ENCODE measurements at regions not wholly inside any gene's neighbourhood (a gene's known extent, or its start where the extent isn't known, plus 50 kb on each side); places are given as distances from the start of the nearest gene placed in this dataset.
A peak's percentile ranks its signal among the peaks of the same experiment; 100 is the strongest.
"Not testable (repeated sequence)": the region's sequence is repeated elsewhere in the genome, so short reads cannot be mapped to it uniquely, and the experiment has no call there.

DNA sequence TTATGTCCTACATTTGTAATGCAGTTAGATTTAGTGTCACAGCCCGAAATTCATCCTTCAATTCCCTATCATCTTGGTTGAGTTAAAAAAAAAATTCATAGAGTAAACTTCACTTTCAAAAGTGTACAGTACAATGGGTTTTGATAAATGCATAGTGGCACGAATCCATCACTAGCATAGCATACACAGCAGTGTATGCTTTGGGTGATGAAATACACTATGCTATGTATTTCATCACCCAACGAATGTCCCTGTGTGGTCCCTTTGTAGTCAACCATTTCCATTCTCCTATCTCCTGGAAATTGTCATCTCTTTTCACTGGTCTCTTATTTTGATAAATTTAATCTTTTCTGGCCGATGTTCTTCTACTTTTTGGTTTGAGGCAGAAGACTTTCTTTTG, 129.4 kb upstream of the BASP1 start:
- DNase-seq = no peak

DNA sequence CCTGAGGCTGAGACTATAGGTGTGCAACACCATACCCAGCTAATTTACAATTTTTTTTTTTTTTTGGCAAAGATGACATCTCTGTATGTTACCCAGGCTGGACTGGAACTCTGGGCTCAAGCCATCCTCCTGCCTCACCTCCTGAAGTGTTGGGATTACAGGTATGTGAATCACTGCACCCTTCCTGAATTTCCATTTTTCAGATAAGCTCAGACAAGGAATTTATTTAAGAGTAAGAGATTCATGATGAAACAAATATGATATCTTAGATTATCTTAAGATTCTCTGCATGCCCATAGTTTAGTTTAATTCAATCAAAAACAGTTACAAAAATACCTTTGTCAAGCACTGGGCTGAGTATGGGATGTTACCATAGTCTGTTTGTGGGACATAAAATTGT, 128.4 kb upstream of the BASP1 start:
- DNase-seq = no peak

DNA sequence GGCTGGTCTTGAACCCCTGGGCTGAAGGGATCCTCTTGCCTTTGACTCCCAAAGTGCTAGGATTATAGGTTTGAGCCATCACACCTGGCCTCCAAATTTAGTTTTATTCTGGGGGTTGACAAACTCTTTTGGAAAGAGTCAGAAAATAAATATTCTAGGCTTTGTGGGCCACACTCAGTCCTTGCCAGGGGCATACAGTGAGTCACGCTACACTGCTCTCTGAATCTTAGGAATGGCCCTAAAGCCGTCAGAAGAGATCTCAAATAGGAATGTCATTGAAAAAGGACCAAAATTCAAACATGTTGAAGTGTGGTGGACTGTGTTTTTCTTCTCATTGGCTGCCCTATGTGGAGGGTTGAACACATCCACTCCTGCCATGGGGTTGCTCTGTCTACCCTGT, 127.7 kb upstream of the BASP1 start:
- DNase-seq = no peak

DNA sequence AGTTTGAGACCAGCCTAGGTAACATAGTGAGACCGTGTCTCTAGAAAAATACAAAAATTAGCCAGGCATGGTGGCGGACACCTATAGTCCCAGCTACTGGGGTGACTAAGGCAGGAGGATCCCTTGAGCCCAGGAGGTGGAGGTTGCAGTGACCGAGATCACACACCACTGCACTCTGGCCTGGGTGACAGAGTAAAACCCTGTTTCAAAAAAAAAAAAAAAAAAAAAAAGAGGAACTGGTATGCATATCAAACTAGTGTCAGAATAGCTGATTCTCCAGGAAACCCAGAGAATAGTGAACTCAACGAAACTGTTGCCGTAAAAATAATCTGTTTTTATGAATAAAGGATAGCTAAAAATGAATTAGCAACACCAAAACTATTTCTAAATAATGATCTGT, 126.6 kb upstream of the BASP1 start:
- no peak for DNase-seq

DNA sequence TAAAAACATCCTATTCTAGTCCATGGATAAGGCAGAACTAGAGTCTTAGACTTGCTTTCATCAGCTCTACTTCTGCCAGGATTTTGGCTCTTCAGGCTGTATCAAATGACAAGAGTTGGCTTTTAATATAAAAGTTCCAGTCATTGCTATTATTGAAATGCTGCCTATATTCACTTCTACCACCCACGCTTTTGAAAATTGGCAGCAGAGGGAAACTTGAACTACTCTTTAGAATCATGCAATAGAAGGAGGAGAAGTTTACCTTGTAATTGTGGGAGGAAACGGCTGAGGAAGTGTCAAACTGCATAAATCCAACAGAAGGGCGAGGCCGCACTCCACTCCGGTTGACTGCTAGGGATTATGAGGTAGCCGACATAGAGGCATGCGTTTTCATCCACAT, 122.6 kb upstream of the BASP1 start:
- DNase-seq = peak; percentile 50

DNA sequence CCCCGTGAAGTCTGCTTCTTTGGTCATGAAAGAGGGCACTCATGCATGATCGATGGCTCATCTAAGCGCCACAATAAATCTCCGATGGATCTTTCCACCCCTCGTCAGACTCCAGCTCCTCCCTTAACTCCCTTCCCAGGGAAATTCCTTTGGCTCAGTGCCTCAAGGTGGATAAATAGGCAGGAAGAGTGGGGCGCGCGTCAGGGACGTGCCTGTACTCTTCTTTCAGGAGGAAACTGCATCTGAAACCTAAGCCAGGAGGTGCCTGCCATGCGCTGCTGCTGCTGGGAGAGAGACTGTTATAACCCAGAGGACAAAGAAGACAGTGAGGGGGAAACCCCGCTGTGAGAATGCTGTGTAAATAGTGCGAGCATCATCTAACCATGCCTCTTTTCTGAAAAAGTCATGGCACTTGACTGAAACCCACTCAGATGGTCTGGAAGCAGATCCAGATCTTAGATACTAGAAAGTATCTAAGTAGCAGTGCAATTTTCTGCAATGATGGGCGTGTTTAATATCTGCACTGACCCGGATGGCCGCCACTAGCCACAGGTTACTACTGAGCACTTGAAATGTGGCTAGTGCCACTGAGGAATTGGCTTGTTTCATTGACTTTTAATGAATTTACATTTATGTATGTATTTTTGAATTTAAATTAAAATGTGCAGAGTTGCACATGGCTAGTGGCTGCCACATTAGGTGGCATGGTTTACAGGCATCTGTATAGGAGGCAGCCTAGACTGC, 120.3 kb upstream of the BASP1 start:
- DNase-seq = no peak

DNA sequence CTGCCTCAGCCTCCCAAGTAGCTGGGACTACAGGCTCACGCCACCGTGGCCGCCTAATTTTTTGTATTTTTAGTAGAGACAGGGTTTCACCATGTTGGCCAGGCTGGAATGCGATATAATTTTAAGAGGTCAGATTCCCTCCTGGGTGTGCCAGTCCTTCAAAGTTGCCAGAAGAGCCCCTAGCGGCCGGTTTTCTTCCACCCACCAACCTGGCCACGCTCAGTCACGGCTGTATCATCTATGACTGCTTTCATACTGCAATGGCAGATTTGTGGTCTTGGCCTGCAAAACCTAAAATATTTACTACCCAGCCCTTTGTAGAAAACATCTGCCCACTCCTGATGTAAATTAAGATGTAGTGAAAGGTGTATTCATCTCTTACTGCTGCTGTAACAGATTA, 117.5 kb upstream of the BASP1 start:
- no peak for DNase-seq

DNA sequence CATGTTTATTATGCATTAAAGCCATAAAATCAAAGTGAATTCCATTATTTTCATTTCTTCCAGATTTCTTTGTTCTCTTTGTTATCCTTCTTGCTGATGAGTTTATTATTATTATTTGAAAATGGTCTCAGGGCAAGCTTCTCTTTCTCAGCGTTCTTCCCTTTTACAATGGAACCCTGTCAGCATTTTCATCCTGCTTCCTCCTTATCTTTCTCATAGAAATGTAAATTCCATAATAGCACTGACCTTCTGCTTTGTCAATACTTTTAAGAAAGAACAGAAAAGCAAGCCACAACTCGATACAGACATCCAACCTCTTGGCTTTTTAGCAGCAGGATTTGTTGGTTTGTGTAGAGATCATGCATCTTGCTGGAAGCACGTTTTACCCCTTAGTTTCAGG, 114.0 kb upstream of the BASP1 start:
- no peak for DNase-seq

DNA sequence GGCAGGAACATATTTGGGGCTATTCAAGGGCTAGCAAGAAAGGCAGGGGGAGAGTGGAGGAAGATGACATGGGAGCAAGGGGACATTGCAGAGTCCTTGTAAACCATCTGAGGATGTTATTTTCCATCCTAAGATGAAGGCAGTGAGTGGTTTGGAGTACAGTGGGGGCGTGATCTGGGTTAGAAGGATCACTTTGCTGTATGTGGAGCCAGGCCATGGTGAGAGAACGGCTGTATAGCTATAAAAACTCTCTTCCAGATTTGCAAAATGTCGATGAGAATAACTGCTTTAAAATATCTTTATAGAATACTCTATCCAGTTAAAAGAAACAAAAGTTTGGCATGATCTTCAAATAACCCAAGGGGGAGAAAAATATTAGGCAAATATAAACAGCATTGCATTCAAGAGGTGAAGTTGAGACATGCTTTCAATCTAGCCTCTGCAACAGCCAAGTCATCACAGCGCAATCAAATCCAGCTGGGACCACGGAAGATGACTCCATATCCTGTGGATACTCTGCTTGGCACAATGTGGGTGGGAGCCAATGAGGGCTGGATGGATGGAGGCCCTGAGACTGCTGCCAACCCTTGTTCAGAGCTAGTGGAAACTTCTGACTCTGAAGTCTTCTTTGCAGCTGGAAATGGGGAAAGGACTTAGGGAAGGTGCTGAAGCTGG, 111.5 kb upstream of the BASP1 start:
- DNase-seq = peak; percentile 81

DNA sequence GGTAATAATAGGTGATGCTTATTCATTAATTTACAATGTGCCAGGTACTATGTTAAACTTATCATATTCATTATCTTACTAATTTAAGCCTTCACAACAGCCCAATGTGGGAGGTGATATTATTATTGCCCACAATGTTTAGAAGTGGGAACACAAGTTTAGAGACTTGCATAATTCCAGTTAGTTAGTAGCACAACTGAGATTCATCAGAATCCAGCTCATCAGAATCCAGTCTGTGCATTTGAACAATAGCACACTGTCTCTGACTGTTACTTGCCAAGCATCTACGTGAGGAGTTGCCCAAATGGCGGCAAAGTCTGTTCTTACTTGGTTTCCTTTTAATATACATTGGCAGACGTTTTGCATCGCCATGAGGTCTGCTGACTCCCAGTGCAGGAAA, 110.9 kb upstream of the BASP1 start:
- no peak for DNase-seq

DNA sequence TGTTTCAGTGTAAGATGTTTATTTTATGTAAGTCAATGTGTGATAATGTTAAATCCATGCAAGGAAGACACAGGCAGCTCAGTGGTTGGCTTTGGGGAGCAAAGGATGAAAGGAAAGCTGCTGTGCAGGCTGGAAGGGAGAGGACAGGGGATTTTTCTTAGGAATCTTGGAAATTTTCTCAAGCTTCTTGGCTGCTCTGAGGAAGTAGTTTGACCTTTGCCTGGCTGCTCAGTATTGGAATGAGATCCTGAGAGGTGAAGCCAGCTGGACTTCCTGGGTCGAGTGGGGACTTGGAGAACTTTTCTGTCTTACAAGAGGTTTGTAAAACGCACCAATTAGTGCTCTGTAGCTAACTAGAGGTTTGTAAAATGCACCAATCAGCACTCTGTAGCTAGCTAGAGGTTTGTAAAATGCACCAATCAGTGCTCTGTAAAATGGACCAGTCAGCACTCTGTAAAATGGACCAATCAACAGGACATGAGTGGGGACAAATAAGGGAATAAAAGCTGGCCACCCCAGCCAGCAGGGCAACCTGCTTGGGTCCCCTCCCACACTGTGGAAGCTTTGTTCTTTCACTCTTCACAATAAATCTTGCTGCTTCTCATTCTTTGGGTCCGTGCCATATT, 105.2 kb upstream of the BASP1 start:
- DNase-seq = not testable (repeated sequence)

DNA sequence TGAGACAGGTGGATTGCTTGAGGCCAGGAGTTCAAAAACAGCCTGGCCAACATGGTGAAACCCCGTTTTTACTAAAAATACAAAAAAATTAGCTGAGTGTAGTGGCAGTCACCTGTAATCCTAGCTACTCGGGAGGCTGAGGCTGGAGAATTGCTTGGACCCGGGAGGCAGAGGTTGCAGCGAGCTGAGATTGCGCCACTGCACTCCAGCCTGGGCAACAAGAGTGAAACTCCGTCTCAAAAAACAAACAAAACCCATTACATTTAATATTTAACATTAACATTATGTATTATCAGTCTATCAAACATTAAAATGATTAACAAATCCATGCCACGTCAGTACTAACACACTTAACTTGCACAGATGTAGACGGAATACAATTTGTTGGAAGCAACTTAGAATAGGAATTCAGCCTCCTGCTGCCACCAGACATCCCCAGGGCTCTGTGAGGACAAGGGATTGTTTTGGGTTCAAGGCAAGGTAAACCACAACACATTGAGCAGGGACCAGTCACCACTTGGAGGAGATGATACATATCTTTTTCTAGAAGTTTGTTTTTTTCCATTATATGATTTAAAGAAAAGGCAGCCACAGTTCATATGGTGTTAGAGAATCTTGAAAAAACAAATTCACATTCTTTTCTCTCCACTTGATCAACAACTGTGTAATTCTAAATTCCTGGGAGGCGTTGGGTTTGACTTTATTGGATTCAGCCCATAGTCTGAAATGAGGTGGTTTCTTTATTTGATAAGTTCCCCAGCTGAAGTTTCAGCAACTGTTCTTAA, 104.1 kb upstream of the BASP1 start:
- no peak for DNase-seq

DNA sequence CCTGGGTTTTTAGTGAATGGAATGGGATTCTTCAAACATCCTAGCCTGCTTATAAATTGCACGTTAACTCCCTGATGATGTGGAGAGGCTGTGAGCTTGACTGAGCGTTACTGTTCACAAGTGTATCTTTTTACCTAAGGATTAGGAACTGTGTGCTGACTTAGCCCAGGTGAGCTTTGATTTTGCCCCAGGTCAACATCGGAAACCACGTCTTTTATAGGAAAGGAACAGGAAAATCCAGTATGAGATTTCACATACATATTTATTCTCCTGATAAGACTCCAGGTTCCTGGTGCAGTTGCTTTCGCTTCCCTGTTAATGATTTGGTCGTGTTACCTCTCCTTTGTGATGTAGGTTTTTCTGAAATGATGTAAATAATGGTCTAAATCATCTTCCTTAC, 103.2 kb upstream of the BASP1 start:
- DNase-seq = no peak

DNA sequence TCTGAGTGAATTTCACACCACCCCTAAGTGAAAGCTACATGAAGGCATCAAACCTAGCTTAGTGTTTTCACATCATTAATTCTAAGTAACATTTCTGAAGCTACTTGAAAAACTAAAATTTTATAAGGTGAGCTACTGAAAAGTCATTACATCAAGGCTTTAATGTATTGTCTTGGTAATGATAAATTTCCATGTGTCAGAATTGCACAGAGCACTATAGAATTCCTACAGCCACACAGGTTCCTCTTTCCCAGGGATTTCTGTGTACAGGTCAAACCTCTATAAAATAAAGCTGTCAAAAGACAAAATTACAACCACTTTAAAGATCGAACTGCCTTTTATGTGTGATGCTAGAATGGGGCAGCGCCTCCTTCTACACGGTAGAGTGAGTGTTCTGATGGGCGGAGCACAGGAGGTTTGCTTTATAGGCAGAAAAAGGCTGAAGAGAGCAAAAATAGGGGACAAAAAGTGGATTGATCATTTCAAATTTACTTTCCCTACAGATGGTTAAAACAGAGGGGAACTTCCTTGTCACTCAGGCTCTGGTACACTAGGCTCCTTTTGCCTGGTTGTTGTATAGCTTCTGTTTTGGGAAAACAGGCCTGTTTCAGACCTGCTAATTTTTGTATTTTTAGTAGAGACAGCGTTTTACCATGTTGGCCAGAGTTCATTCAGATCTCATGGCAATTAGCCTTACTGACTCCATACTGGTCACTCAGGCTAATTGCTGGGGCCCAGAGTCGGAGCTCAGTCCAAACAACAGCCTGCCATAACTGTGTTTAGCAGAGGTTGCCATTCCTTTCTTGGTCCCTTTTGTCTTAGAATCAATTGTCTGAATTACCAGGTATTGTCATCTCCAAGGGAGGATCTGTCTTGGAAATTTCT, 102.5 kb upstream of the BASP1 start:
- DNase-seq = no peak

DNA sequence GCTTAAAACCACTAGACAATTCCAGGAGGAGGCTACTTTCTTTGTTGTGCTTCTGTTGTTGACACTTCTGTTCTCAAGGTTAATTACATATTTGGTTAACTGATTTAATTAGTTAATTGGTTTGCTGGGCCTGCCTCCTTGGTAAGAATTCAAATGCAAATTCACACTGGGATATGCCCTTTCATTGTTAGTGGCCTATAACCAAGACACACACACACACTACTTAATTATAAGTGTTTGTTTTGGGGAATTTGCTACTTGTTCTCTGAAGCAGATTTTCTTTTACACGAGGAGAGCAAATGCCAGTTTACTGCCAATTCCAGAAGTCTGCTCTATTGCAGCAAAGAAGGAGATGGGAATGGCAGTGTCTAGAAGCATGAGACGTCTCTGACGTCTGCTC, 101.6 kb upstream of the BASP1 start:
- no peak for DNase-seq

DNA sequence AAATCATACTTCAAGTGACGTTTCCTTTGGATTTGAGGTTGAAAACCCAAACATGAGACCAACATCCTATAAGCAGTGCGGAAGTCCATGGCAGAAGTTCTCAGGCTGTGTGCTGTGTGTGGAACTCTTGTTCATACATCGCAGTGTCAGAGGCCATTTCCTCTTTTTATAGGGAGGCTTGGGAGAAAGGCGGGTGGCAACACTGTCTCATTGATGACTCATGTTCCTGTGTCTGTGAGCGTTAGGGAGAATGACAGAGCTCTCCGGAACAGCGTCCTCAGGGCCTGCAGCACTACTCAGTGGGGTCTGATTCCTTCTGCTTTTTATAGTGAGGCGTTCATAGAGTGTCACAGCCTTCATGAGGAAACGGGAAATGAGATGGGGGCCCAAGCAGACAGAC, 98.8 kb upstream of the BASP1 start:
- DNase-seq = peak; percentile 72

DNA sequence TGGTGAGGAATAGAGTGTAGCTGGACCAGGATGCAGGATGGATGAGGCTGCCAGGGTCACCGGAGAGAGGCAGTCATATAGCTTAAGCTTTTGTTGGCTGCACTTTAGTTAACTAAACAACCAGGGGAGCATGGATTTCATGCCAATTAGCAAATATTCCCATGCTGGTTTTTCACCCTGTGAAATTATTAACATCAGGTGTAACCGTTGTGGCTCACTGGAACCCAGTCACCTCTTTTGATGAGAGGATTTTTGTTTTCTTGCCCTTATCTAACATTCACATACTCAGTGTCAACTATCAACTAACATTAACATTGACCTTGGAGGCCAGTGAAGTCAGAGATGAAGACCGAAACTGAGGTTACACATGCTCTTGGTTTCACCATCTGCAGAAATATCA, 97.2 kb upstream of the BASP1 start:
- no peak for DNase-seq

DNA sequence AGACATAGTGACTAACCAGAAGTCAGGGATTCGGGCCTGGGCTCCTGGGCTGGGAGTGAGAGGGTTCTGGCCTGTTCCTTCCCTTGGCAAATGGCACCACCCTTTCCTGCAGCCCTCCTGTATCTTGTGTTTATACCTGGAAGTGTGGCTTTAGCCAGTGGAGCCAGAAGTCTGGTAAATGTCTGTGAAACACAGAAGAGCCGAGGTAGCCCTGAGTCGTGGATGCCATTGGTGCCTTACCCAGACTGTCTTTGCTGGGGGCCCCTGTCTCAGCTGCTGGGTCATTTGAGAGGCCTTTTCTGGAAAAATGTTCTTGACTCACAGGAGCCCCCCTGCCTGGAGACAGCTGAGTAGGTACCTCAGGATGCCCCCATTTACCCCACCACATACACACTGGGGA, 95.7 kb upstream of the BASP1 start:
- DNase-seq = no peak

DNA sequence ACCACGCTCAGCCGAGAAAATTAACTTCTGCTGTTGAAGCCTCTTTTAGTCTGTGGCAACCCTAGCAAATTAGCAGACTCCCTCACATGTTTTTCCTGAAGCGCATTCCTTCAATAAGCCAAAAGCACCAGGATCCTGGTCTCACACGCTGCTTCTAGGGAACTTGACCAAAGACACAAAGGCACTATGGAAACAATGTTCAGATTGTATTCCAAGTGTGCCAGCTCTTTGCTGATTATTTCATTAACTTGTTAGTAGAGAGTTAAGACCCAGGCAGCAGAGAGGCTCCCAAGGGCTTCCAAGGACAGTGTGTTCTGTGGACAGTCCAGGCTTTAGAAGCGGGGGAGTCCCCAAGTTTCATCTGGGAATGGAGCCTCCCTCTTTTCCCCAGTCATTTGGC, 94.4 kb upstream of the BASP1 start:
- no peak for DNase-seq

DNA sequence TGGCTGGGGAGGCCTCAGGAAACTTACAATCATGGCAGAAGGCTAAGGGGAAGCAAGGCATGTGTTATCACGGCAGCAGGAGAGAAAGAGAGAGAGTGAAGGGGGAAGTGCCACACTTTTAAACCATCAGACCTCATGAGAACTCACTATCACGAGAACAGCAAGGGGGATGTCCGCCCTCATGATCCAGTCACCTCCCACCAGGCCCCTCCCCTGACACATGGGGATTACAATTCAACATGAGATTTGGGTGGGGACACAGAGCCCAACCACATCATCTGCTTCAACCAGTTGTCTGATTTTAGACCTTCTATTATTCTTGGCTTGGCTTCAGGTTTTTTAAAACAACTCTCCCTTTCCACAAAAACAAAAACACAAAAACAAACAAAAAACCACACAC, 93.7 kb upstream of the BASP1 start:
- not testable (repeated sequence) for DNase-seq

DNA sequence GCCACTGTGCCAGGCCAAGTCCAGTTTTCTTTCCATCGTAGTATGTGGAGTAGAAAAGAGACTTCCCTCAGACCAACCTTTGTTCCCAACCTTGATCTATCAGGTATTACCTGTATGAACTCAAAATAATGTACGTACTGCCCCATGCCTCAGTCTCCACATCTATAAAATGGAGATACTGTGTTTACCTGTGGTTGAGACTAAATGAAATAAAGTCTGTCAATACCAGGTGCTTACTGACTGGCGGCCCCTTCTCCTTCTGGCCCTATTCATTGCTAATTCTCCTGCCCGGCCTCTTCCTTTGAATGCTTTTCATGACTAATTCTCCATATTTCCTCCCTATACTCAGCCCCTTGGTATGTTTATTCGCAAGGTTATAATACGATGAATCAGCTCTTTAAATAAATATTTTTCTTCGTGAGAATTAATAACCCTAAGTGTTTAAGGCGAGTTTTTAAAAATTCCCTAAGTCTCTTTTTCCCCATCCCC, 89.6 kb upstream of the BASP1 start:
- DNase-seq = no peak

DNA sequence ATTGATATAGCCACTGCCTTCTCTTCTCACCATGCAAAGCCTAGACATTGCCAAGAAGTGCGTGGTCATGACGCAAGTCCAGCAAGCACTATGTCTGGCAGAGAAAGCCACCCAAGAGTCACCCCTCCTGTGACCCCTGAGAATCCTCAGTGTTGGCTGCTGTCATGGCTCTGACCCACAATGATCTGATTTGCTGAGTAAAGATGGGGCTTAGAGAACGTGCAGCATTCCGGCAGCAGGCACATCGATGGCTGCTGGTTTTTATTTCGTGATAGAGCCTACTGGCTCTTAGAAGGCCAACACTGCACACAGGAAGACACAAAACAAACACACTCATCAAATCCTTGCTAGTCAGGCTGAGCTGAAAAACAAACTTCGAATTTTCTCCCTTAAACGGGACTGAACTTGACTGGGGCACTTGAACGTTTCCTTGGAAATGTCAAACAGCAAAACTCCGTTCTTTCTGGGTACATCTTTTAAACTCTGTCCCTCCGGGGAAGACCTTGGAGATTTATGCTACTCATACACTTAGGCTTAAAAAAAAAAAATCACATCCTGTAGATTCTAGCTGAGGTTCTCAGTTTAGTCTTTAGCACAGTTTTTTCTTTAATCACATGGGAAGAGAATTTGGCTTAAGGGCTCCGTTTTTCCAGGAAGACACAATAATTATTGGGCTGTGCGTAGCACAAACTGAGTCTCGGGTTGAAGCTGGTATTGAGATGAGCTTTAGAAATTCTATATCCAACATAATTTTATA, 88.2 kb upstream of the BASP1 start:
- DNase-seq = no peak
